Fibroblast of lung (primary cell): ENCODE measurements at regions not wholly inside any gene's neighbourhood (a gene's known extent, or its start where the extent isn't known, plus 50 kb on each side); places are given as distances from the start of the nearest gene placed in this dataset.

Experiments used
- EZH2 ChIP-seq: IDR thresholded peaks from 2 replicates; pipeline ENCODE4 v1.5.1; 2012; ENCODE audit warnings: low read length, control low read depth, mild to moderate bottlenecking; ENCODE audit errors: missing control alignments
- TF ChIP-seq, protein P1 (sequence below), 2 donors: IDR thresholded peaks in 1 of 2; conservative IDR thresholded peaks in 1 of 2; 1 replicate in 1 of 2; 2 replicates in 1 of 2; pipeline ENCODE4 v1.5.1; 2011 to 2012; ENCODE audit warnings: low read length in 2 of 2, control low read depth in 1 of 2, inconsistent platforms in 1 of 2, low read depth in 1 of 2, mild to moderate bottlenecking in 1 of 2

GRCh38 chr6:121593011-121593641, 157.7 kb downstream of the GJA1 start:
- TF ChIP-seq, protein P1, sequence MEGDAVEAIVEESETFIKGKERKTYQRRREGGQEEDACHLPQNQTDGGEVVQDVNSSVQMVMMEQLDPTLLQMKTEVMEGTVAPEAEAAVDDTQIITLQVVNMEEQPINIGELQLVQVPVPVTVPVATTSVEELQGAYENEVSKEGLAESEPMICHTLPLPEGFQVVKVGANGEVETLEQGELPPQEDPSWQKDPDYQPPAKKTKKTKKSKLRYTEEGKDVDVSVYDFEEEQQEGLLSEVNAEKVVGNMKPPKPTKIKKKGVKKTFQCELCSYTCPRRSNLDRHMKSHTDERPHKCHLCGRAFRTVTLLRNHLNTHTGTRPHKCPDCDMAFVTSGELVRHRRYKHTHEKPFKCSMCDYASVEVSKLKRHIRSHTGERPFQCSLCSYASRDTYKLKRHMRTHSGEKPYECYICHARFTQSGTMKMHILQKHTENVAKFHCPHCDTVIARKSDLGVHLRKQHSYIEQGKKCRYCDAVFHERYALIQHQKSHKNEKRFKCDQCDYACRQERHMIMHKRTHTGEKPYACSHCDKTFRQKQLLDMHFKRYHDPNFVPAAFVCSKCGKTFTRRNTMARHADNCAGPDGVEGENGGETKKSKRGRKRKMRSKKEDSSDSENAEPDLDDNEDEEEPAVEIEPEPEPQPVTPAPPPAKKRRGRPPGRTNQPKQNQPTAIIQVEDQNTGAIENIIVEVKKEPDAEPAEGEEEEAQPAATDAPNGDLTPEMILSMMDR (conservative IDR thresholded peaks at IDR 0.05 in 1 of 2, IDR thresholded peaks at IDR 0.05 in 1 of 2; ENCODE audit: low read depth in 1 of 2, low read length in 2 of 2), result no peak
- no peak for TF ChIP-seq EZH2
